Stimulated activated CD8-positive, alpha-beta memory T cell treated with anti-CD3 and anti-CD28 coated beads, Interleukin-2, amount 100 ng/mL, for 48 hours (primary cell): ENCODE measurements at regions not wholly inside any gene's neighbourhood (a gene's known extent, or its start where the extent isn't known, plus 50 kb on each side); places are given as distances from the start of the nearest gene placed in this dataset.
"Not testable (repeated sequence)": the region's sequence is repeated elsewhere in the genome, so short reads cannot be mapped to it uniquely, and the experiment has no call there.

ENCODE experiments used
- DNase-seq, 2 donors: peaks; one replicate each; pipeline ENCODE4 v3.0.0-alpha.2; 2020; ENCODE audit warnings: low read depth in 2 of 2

DNA sequence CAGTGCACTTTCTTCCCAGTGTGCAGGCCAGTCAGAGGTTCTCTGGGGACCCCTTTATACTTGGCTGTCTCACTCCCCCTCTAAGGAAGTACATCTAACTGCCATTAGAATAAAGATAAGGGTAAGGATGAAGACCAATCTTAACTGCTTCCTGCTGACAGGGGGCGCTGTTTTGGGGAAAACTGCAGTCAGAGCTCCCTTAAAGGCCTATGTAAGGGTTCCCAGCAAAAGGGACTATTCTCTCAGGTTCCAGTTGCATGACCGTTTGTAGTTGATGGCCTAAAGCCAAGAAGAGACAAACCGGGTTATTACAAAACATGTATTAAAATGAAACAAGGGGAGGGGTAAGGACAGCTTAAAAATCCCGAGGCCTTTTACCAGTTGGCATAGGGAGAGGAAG lies 115.6 kb upstream of the SPIN4 start:
- DNase-seq = no peak

DNA sequence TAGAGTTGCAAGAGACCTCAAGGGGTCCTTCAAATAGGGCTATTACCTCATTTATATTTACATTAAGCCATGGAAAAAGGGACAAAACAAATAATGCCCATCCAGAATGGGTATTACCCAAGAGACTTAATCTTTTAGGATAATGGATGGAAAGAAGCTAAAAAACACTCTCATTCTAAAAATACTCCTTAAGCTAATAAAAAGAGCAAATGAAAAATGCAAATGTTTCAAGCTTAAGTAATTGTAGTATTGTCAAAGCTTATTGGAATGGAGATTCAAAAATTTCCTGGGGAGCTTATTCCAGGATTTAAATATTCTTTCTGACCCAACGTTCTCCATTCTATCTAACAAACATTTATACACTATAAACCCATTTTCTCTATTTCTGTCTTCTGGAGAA lies 107.8 kb upstream of the SPIN4 start:
- DNase-seq = no peak

DNA sequence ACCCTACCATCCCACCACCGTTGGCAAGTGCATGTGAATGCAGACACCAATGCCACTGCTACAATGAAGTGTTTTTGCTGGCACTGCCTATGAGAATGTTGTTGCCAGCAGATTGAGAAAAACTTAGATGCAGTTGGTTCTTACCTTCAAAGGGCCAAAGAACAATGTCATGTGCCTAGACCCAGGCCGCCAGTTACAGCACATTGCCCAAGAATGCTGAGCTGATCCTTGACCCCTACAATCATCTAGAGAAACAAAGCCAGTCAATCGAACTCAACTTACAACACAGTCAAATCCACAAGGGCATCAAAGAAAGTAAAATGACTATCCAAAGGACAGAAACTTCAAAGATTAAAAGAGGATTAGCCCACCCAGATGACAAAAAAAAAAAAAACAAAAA lies 102.4 kb upstream of the SPIN4 start:
- no peak for DNase-seq

DNA sequence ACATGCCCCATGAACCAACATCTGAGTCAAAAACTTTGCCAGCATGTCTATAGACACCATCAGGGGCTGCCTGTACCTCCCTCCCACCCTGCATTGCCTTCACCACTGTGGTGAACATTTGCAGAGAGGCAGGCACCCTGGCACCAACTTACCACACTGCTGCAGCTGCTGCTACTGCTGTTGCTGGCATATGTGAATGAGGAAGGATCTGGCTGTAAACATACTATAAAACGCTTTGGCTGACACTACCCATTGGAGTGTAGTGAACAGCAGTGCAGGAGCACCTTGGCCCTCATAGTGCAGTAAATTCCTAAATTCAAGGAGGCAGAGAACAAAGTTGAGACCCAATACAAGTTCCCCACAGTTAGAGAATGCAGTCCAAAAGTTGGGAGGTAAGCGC lies 90.6 kb upstream of the SPIN4 start:
- no peak for DNase-seq

DNA sequence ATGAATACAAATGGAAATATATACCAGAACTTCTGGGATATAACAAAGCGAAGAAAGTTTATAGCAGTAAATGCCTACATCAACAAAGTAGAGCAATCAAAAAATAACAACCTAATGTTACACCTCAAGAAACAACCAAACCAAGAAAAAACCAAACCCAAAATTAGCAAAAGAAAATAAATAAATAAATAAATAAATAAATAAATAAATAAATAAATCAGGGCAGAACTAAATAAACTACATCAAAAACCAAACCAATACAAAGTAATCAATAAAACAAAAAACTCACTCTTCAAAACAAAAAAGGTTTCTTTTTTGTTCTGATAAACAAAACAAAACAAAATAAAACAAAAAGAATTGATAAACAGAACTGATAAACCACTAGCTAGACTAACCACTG lies 88.4 kb upstream of the SPIN4 start:
- no peak for DNase-seq

DNA sequence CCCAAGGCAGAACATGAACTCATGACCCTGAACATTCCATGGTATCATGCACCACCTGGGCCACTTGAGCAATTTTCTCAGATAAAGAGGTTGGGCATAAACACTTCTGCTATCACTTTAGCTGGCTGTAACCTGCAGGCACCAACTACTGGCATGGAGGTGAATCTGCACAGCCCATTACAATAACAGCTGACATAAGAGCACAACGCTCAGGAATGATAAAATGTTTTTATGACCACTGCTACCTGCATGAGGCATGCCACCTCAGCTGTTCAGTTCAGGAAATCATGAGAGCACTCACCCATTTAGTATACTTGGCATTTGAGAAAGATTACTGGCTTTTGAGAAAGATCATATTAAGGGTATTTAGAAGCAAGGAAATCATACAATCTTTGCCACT lies 85.7 kb upstream of the SPIN4 start:
- DNase-seq = no peak

DNA sequence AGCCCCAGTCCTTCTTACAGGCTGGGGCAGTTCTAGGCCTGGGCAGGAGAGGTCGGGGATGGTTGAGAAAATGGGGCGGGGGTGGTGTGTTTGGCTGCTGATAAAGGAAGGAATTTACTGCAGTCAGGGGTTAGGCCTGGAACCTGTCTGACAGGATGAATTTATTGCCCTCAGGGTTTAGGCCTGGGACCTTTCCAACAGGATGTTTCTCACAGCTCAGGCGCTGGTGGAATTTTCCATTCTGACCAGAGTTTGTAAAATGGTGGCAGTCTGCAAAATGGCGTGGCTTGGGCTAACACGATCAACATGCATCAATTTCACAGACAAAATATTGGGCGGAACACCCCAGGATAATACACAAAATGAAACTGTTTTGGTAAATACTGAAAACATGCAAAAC lies 83.5 kb upstream of the SPIN4 start:
- DNase-seq = no peak

DNA sequence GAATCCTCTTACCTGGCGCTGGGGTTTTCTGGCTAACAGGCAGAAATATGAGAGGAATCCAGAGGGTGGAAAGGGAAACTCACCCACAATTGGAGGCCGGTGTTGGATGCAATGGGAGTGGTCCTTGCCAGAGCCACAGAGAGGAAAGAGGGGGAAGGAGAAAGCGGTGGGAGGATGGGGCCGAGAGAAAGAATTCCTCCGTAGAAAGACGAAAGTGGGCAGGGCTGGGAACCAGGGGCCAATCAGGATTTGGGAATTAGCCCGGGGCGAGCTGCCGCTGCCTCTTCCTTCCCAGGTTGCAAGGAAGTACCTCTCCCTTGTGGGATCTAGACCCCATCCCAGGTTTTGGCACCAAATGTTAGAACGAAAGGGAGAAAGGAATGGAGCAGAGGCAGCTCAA lies 83.1 kb upstream of the SPIN4 start:
- no peak for DNase-seq

DNA sequence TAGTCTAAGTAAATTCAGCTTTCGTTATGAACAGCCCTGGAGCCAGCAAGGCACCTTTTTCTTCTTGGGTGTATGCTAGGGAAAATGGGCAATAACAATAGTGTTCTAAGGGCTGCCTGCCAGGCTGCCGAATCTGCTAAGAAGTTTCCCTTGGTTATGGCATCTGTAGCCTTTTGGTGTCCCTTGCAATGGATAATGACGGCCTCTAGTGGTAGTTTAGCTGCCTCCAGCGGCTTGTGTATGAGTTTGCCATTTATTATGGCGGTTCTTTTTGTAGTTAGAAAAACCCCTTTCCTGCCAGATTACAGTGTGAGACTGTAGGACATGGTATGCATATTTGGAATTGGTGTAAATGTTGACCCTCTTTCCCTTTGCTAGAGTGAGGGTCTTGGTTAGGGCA lies 78.9 kb upstream of the SPIN4 start:
- no peak for DNase-seq

DNA sequence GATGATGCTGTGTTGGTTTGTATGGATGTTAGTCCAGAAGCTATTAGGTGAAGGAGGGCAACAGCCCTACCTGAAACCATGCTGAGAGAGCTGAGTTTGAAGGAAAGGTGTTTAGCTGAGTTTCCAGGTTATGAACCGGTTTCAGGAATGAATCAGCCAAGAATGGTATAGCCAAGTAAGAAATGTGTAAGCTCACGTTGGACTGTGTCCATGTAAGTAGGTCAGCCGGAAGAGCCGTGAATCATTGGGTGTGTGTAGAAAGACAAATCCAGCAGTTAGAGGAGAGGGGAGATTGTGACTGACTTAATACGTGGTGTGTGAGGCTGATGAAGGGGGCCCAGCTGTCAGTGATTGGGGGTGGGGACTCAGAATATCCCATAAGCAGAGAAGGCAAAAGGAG lies 77.2 kb upstream of the SPIN4 start:
- DNase-seq = no peak

DNA sequence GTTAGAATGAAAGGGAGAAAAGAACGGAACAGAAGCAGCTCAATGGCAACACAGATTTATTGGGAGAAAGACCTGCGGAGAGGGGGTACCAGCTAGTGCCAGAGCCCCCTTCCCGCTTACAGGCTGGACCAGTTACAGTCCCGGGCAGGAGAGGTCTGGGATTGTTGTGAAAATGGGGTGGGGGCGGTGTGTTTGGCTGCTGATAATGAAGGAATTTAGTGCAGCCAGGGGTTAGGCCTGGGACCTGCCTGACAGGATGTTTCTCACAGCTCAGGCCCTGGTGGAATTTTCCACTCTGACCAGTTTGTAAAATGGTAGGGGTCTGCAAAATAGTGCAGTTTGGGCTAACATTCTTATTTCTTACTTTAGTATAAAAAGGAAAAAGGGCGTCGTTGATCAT lies 75.4 kb upstream of the SPIN4 start:
- DNase-seq = no peak

DNA sequence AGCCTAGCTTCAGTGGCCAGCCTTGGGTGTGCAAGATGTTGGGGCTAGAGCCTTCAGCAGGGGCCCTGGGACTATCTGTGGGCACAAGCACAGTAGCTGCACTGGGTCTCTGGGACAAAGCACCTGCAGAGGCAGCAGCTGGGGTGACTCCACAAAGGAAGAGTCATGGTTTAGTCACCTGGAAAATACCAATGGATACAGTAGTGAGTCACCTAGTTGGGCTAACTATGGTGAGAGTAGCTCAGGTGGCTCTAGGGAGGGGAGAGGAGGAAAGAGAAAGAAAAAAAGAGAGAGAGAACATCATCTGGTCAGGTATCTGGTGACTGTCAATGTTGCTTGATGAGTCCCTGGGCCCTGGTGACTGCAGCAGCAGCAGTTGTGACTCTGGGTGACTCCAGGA lies 72.9 kb upstream of the SPIN4 start:
- DNase-seq = no peak

DNA sequence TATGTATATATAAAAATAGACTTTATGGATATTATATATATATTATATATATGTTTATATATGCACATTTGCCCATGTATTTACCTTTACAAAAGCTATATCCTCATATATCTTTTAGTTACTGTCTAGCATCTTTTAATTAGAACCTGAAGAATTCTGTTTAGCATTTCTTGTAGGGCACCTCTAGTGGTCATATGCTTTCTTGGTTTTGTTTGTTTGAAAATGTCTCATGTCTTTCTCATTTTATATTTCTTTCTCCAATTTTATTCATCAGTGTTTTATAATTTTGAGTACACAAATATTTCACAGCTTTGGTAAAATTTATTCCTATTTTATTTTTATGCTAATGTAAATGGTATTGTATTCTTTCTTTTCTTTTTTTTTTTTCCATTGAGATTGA lies 70.3 kb upstream of the SPIN4 start:
- no peak for DNase-seq

DNA sequence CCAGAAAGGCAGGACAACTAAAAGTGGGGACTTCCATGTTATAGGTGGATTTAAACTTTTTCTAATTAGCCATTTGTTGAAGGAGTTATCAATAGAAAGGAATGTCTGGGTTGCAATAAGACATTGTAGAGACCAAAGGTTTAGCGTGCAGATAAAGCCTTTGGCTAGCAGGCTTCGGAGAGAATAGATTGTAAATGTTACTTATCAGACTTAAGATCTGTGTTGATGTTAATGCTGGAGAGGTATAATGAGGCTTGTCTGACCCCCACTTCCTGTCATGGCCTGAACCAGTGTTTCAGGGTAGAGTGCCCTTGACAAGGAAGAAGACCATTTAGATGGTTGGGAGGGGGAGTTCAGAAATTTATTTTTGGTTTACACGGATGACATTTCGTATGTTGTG lies 67.1 kb upstream of the SPIN4 start:
- DNase-seq = no peak

DNA sequence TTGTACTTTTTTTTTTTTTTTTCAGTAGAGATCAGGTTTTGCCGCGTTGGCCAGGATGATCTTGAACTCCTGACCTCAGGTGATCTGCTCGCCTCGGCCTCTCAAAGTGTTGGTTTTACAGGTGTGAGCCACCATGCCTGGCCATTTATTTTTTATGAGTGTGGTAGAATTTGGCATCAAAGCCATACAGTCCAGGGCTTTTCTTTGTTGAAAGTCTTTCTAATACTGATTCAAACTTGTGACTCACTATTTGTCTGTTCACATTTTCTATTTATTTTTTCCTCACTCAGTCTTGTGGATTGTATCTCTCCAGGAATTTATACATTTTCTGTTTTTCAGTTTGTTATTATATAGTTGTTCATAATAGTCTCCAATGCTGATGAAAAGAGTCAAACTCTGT lies 66.5 kb upstream of the SPIN4 start:
- no peak for DNase-seq

DNA sequence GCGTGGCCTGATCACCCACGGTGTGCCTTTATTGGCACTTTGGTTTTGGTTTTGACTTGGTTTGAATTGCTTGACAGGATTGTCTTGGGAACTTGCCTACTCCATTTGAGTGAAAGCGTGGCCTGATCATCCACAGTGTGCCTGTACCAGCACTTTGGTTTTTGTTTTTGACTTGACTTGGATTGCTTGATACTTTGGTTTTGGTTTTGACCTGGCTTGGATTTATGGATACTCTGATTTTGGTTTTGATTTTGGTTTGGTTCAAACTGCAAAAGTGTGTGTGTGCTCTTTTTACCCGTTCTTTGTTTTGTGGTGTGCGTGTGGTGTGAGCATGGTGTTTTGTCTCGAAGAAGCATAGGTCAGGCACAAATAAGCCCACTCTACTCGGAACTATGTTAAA lies 58.8 kb upstream of the SPIN4 start:
- DNase-seq = not testable (repeated sequence)

DNA sequence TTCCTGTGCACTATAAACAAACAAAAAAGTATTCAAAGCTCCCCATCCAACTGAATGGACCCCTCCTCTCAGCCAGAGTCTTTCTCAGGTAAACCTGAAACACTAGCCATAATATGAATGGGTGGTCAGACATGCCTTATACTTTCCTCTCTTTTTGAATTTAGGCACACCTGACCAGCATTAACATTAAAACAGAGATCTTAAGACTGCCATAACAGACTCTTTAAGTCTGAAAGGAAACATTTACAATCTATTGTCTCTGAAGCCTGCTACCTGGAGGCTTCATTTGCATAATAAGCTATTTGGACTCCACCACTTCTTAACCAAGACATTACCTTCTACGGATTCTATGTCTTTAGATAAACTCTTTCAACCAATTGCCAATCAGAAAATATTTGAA lies 56.9 kb upstream of the SPIN4 start:
- no peak for DNase-seq

DNA sequence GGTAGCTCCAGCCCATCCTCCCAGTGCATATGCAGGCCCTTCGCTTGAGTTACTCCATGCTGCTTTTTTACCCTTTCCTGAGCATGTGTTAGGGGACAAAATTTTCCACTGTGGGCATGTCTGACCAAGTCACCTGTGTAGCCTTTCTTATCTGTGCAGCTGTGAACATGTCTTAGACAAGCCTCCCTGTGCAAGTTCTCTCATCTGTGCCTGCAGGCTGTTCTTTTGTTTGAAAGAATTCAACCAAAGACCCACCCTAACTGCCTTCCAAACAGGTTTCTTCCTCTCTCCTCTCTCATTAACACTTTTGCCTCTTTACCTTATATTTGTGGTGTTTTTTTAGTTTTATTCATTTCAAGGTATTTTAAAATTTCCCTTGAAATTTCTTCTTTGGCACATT lies 53.2 kb upstream of the SPIN4 start:
- DNase-seq = no peak

DNA sequence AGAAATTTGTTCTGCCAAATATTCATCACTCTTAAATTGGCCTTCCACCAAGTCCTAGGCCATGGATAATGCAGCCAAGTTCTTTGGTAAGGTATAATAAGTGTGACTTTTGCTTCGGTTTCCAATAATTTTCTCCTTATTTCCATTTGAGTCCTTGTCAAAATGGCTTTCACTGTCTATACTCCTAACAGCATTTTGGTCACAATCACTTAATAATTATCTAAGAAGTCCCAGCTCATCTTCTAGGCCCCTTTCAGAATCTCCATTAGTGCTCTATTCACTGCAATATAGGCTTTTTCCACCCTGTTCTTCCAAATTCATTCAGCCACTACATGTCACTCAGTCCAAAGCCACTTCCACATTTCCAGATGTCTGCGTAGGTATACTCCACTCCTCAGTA lies 51.0 kb upstream of the SPIN4 start:
- no peak for DNase-seq
